Gastrocnemius medialis (tissue), 4 donors: ENCODE measurements at regions not wholly inside any gene's neighbourhood (a gene's known extent, or its start where the extent isn't known, plus 50 kb on each side); places are given as distances from the start of the nearest gene placed in this dataset.

ENCODE experiments used
- CTCF ChIP-seq, 5 experiments: fragments of 450-650 bp in 3 of 5; fragments of 200-600 bp in 2 of 5; sonication (generic) in 2 of 5; IDR thresholded peaks in 4 of 5; conservative IDR thresholded peaks in 1 of 5; 1 replicate in 4 of 5; 2 replicates in 1 of 5; pipeline ENCODE4 v1.5.1; 2016 to 2019; ENCODE audit warnings: antibody characterized with exemption in 5 of 5, mild to moderate bottlenecking in 3 of 5, moderate library complexity in 3 of 5
- POLR2A ChIP-seq, 2 donors: fragments of 450-650 bp; IDR thresholded peaks; one replicate each; pipeline ENCODE4 v1.6.1; 2017; ENCODE audit warnings: antibody characterized with exemption in 2 of 2, mild to moderate bottlenecking in 2 of 2, moderate library complexity in 2 of 2

- no peak for TF ChIP-seq CTCF (IDR thresholded peaks at IDR 0.05 in 4 of 5, conservative IDR thresholded peaks at IDR 0.05 in 1 of 5)
- TF ChIP-seq POLR2A (IDR thresholded peaks at IDR 0.05): no peak
Observed at GRCh38 chr7:84837405-84837804, 349.5 kb downstream of the SEMA3D start.
